GM21825 (cell line): ENCODE measurements at regions not wholly inside any gene's neighbourhood (a gene's known extent, or its start where the extent isn't known, plus 50 kb on each side); places are given as distances from the start of the nearest gene placed in this dataset.

Source experiments
- ATAC-seq: cut with Tn5 transposase; IDR thresholded peaks from one replicate; pipeline ENCODE4 v1.9.1; 2021; ENCODE audit warnings: mild to moderate bottlenecking, moderate library complexity; ENCODE audit not compliant: unreplicated experiment

GRCh38 chr12:42779186-42779859, 189.8 kb upstream of the PRICKLE1 start:
- ATAC-seq, result no peak

- no peak for ATAC-seq
These were observed 186.8 kb upstream of the PRICKLE1 start for GRCh38 chr12:42776396-42776795.

GRCh38 chr12:42774238-42774637, 184.7 kb upstream of the PRICKLE1 start:
- ATAC-seq, result no peak

- no peak for ATAC-seq
These were observed 180.7 kb upstream of the PRICKLE1 start for GRCh38 chr12:42770261-42770660.

- no peak for ATAC-seq
These were observed 179.9 kb upstream of the PRICKLE1 start for GRCh38 chr12:42769455-42769854.

GRCh38 chr12:42767998-42768397, 178.5 kb upstream of the PRICKLE1 start:
- ATAC-seq, result no peak

GRCh38 chr12:42767326-42767954, 177.9 kb upstream of the PRICKLE1 start:
- no peak for ATAC-seq

- ATAC-seq, result peak; percentile 36
These were observed 177.2 kb upstream of the PRICKLE1 start for GRCh38 chr12:42766754-42767153.

- no peak for ATAC-seq
These were observed 176.5 kb upstream of the PRICKLE1 start for GRCh38 chr12:42766026-42766425.

GRCh38 chr12:42763682-42764081, 174.1 kb upstream of the PRICKLE1 start:
- ATAC-seq, result no peak

- no peak for ATAC-seq
These were observed 172.9 kb upstream of the PRICKLE1 start for GRCh38 chr12:42762395-42762925.

- ATAC-seq, result no peak
These were observed 172.2 kb upstream of the PRICKLE1 start for GRCh38 chr12:42761601-42762350.

GRCh38 chr12:42761086-42761485, 171.5 kb upstream of the PRICKLE1 start:
- ATAC-seq, result no peak

- ATAC-seq, result no peak
These were observed 171.0 kb upstream of the PRICKLE1 start for GRCh38 chr12:42760550-42760949.

GRCh38 chr12:42759622-42760273, 170.2 kb upstream of the PRICKLE1 start:
- ATAC-seq, result no peak

GRCh38 chr12:42758806-42759205, 169.3 kb upstream of the PRICKLE1 start:
- ATAC-seq, result no peak

- no peak for ATAC-seq
These were observed 168.1 kb upstream of the PRICKLE1 start for GRCh38 chr12:42757624-42758119.

- no peak for ATAC-seq
These were observed 167.5 kb upstream of the PRICKLE1 start for GRCh38 chr12:42756841-42757623.

- no peak for ATAC-seq
These were observed 160.8 kb upstream of the PRICKLE1 start for GRCh38 chr12:42750356-42750755.

- no peak for ATAC-seq
These were observed 159.7 kb upstream of the PRICKLE1 start for GRCh38 chr12:42749239-42749638.
